ENCODE measurements at regions not wholly inside any gene's neighbourhood (a gene's known extent, or its start where the extent isn't known, plus 50 kb on each side); places are given as distances from the start of the nearest gene placed in this dataset.
"Not testable (repeated sequence)": the region's sequence is repeated elsewhere in the genome, so short reads cannot be mapped to it uniquely, and the experiment has no call there.

GRCh38 chr3:139134678-139135372 lies 90.1 kb upstream of the PRR23C start:
- peak; percentile 23 for DNase-seq (ENCODE audit: low read depth)

DNA sequence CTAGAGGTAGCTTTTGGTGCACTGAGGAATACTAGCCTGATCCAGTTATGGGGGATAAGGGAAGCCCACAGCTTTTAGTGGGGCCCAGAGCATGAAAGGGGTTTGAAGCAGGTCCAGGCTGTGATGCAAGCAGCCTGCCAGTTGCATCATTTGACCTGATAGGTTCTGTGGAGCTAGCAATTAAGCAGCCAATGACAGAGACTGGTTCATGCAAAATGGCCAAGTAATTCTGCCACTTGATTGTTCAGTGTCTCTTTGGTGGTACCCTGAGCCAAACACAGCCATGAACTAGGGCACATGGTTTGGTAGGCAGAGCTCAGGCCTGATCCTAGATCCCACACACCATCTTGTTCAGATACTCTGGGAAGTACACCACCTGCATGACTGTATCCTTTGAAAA lies 91.0 kb upstream of the PRR23C start:
- no peak for DNase-seq (ENCODE audit: low read depth)

GRCh38 chr3:139136469-139137202 lies 91.9 kb upstream of the PRR23C start:
- DNase-seq (ENCODE audit: low read depth): no peak

- no peak for DNase-seq (ENCODE audit: low read depth)
Observed at GRCh38 chr3:139140553-139140952, 95.9 kb upstream of the PRR23C start.

- DNase-seq (ENCODE audit: low read depth): not testable (repeated sequence)
Observed at GRCh38 chr3:139145980-139146379, 101.3 kb upstream of the PRR23C start.

DNA sequence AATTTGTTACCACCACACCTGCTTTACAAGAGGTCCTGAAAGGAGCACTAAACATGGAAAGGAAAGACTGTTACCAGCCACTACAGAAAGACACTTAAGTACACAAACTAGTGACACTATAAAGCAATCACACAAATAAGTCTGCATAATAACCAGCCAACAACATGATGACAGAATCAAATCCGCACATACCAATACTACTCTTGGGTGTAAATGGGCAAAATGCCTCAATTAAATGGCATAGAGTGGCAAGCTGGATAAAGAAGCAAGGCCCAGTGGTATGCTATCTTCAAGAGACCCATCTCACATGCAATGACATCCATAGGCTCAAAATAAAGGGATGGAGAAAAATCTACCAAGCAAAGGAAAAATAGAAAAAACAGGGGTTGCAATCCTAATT lies 106.8 kb upstream of the PRR23C start:
- DNase-seq (ENCODE audit: low read depth): no peak

- DNase-seq (ENCODE audit: low read depth): not testable (repeated sequence)
Observed at GRCh38 chr3:139153434-139153833, 108.7 kb upstream of the PRR23C start.

DNA sequence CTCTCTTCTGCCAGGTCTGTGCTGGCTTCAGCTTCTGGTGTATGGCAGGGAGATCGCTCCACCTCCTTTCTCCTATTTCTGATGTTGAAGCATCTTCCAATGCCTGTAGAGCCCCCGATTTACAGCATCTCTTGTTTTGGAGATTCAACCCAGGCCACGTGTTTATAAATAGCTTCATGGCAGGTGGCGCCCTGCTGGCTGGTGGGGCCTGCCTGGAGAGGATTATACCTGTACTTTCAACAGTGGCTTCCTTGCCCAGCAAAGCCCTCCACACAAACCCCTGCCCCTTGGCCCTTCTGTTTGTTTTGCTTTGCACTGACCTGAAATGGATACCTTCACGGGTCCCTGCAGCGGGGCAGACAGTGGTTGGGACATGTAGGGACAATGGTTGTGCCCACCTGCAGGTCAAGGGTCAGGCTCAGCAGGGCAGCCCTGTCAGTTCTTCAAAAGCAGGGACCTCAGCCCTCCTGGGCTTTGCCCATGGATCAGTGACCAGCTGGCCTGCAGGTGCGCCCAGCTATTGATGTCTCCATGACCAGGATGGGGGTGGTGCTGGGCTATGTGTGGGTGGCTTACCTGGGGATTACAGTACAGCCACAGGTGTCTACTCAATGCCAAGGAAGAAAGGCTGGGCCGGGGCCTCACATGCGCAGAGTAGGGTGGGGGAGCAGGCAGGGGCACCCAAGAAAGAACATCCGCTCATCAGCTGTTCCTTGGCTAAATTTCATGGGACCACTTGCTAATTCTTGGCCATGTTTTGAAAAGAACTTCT lies 112.7 kb upstream of the PRR23C start:
- DNase-seq (ENCODE audit: low read depth): no peak

GRCh38 chr3:139159356-139159755 lies 114.7 kb upstream of the PRR23C start:
- no peak for DNase-seq (ENCODE audit: low read depth)

- peak; percentile 20 for DNase-seq (ENCODE audit: low read depth)
Observed at GRCh38 chr3:139173372-139174108, 128.8 kb upstream of the PRR23C start.

DNA sequence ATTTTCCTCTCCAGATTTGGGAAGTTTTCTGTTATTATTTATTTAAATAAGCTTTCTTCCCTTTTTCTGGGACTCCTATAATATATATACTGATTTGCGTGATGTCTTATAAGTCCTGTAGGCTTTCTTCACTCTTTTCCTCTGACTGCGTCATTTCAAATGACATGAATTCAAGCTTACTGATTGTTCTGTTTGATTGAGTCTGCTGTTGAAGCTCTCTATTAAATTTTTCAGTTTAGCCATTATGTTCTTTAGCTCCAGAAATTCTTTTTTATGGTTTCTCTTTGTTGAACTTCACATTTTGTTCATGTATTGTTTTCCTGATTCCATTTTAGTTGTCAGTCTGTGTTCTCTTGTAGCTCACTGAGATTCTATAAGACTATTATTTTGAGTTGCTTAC lies 135.8 kb upstream of the PRR23C start:
- DNase-seq (ENCODE audit: low read depth): no peak

GRCh38 chr3:139182143-139182542 lies 137.5 kb upstream of the PRR23C start:
- DNase-seq (ENCODE audit: low read depth): no peak

GRCh38 chr3:139182598-139182997 lies 137.9 kb upstream of the PRR23C start:
- DNase-seq (ENCODE audit: low read depth): no peak

DNA sequence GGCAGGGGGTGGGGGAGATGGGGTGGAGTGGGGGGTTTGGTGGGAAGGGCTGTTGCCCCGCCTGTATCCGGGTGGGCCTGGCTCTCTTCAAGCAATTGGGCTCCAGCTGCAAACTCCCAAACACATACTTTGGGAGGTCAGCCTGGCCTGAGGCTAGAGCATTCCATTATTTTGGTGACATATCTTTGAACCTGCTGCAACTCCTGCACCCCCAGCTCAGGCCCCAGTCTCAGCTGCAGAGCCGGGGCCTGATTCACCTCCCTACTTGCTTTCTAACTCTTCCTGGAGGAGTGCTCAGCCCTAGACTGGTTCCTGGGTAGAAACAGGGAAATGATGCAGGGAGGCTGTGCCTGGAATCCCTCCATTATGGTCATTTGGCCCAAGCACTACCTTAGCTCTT lies 140.8 kb upstream of the PRR23C start:
- no peak for DNase-seq (ENCODE audit: low read depth)

DNA sequence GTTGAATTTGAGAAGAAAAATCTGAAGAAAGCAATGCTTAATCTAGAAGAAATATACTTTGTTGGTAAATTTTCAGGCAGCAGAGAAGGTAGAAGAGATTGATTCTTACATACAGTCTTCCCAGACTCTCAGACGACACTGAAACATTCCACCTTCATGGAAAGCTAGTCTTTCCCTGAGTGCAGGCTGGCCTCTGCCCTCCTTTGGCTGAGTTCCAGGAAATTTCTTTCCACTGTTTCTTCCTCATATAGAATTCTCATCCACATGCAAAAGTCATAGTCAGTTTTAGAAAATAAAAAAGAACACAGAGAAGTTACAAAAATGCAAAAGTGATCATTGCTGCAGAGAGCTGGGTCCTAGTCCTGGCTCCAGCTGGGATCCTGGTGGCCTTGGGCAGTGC lies 142.5 kb upstream of the PRR23C start:
- DNase-seq (ENCODE audit: low read depth): no peak

- DNase-seq (ENCODE audit: low read depth): no peak
Observed at GRCh38 chr3:139187648-139188047, 143.0 kb upstream of the PRR23C start.

DNA sequence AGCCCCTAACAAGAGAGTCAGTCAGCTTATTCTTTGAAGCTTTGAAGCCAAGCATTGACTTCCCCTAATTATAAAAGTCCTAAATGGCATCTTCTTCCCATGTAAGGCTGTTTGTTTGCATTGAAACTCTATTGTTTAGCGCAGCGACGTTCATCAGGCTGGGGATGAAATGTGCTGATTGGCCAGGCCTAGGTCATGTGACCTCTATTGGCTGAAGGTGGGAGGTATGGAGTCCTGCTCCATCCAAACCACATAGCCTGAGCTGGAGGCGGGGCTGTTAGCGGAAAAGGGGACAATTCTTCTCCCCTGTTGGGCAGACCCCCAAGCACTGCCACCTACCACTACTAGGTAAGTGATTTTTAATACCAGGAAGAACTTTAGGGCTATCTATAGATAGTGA lies 145.3 kb upstream of the PRR23C start:
- no peak for DNase-seq (ENCODE audit: low read depth)

GRCh38 chr3:139194421-139194820 lies 149.4 kb upstream of the MRPS22 start:
- not testable (repeated sequence) for DNase-seq (ENCODE audit: low read depth)

DNA sequence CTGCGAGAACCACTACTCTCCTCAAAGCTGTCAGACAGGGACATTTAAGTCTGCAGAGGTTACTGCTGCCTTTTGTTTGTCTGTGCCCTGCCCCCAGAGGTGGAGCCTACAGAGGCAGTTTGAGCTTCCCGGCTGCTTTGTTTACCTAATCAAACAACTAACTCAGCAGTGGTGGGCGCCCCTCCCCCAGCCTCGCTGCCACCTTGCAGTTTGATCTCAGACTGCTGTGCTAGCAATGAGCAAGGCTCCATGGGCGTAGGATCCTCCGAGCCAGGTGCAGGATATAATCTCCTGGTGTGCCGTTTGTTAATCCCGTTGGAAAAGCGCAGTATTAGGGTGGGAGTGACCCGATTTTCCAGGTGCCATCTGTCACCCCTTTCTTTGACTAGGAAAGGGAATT lies 147.7 kb upstream of the MRPS22 start:
- DNase-seq (ENCODE audit: low read depth): not testable (repeated sequence)

GRCh38 chr3:139197251-139197650 lies 146.6 kb upstream of the MRPS22 start:
- no peak for DNase-seq (ENCODE audit: low read depth)

DNA sequence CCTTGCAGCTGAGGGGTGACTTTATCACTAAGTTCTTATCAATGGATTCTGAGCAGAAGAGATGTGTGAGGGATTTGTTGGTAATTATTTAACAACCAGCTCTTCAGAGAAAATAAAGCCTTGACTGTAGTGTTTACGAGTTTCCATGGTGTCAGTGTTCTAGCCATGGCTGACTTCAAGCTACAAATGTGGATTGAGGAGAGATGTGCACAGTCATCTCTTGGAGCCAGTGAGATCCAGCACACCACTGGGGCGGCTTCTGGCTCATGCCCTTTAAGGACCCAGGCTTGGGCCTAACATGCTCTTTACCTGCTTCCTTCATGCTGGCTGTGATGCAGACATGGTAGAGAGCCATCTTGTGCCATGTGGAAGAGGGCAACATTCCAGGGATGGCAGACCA lies 145.6 kb upstream of the MRPS22 start:
- no peak for DNase-seq (ENCODE audit: low read depth)

DNA sequence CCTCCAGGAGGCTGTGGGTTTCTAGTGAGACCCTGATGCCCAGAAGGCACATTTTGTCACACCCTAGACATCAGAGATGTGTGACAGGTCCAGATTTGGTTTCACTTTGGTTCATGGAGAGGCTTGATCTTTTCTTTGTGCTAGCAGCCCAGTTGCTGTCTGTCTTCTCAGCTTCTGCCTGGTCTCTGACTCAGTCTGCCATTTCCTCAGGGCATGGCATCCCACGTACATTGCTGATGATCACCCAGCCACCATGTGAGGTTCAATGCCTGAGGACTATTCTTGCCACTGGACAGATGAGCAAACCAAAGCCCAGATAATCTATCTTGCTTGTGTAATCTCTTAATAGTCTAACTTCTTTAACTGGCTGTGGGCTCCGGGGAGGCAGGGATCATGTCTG lies 144.9 kb upstream of the MRPS22 start:
- DNase-seq (ENCODE audit: low read depth): peak; percentile 28
